OCI-LY3 (cell line): ENCODE measurements at regions not wholly inside any gene's neighbourhood (a gene's known extent, or its start where the extent isn't known, plus 50 kb on each side); places are given as distances from the start of the nearest gene placed in this dataset.

Source experiments
- CTCF ChIP-seq: fragments of 200-600, 300-600 bp; sonication (generic); IDR thresholded peaks from 2 replicates; pipeline ENCODE4 v1.5.1; 2014; ENCODE audit warnings: antibody characterized with exemption, low read length, low read depth
- EZH2phosphoT487 ChIP-seq: fragments of 200-600 bp; shearing (Covaris generic); IDR thresholded peaks from 2 replicates; pipeline ENCODE4 v1.6.1; 2018; ENCODE audit warnings: antibody characterized with exemption, mixed run types, low read depth

- no peak for TF ChIP-seq CTCF
- TF ChIP-seq EZH2phosphoT487: no peak
Measured at GRCh38 chr4:178856139-178856800, 1414.0 kb upstream of the AGA start.
